ENCODE measurements at regions not wholly inside any gene's neighbourhood (a gene's known extent, or its start where the extent isn't known, plus 50 kb on each side); places are given as distances from the start of the nearest gene placed in this dataset.

DNA sequence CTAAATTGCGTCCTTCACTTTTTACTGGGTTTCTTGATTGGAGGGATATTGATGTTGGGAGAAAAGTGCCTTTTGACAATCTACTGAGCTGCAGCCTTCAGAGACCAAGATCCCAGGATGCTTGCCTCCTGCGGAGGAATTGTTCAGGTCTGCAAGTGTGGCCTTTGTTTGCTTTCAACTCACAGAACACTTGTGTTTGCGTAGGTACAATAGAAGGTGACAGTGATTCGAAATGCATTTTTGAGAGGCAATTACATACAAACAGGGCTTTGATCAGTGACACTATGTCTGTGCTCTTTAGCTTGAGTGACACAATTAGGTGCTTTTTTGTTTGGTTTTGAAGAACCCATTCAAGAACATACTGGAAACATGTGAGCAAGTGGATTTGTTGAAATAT, 600.6 kb downstream of the QKI start:
- TF ChIP-seq FOXP2 (optimal IDR thresholded peaks at IDR 0.05; ENCODE audit: borderline replicate concordance, extremely low read depth, extremely low read length, insufficient read depth) = no peak
- no peak for TF ChIP-seq REST (IDR thresholded peaks at IDR 0.05; ENCODE audit: insufficient read depth in 1 of 2, low read depth in 2 of 2, low read length in 2 of 2)

GRCh38 chr6:164014346-164015087, 600.0 kb downstream of the QKI start:
- TF ChIP-seq SIN3A (IDR thresholded peaks at IDR 0.05; ENCODE audit: borderline replicate concordance, insufficient read depth, low read length) = no peak
- TF ChIP-seq REST (IDR thresholded peaks at IDR 0.05; ENCODE audit: insufficient read depth in 1 of 2, low read depth in 2 of 2, low read length in 2 of 2) = no peak
- TF ChIP-seq POLR2AphosphoS5 (IDR thresholded peaks at IDR 0.05; ENCODE audit: low read depth, low read length) = no peak
- TF ChIP-seq FOXP2 (optimal IDR thresholded peaks at IDR 0.05; ENCODE audit: borderline replicate concordance, extremely low read depth, extremely low read length, insufficient read depth) = no peak
- no peak for TF ChIP-seq TAF1 (IDR thresholded peaks at IDR 0.05; ENCODE audit: borderline replicate concordance, insufficient read depth, low read length)

GRCh38 chr6:164013480-164014208, 599.1 kb downstream of the QKI start:
- TF ChIP-seq REST (IDR thresholded peaks at IDR 0.05; ENCODE audit: insufficient read depth in 1 of 2, low read depth in 2 of 2, low read length in 2 of 2) = no peak

DNA sequence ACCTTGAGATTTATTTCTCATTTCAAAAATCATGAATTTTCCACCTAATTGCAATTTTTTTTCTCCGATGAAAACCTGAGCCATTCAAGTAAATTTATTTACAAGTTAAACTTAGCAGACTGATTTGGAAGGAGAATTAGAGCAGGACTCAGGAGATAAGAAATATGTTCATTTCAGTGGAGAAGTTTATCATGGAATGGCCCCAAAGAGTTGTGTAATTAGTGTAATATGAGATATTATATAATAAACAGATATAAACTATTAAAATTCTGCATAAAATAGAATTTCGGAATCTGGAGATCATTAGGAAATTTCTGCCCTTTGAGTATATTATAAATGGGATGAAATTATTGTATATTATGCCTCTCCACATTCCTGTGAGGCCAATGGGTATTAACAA, 596.8 kb downstream of the QKI start:
- TF ChIP-seq SIN3A (IDR thresholded peaks at IDR 0.05; ENCODE audit: borderline replicate concordance, insufficient read depth, low read length) = no peak
- TF ChIP-seq FOXP2 (optimal IDR thresholded peaks at IDR 0.05; ENCODE audit: borderline replicate concordance, extremely low read depth, extremely low read length, insufficient read depth) = no peak
- no peak for TF ChIP-seq TAF1 (IDR thresholded peaks at IDR 0.05; ENCODE audit: borderline replicate concordance, insufficient read depth, low read length)
- TF ChIP-seq POLR2AphosphoS5 (IDR thresholded peaks at IDR 0.05; ENCODE audit: low read depth, low read length) = no peak
- no peak for TF ChIP-seq REST (IDR thresholded peaks at IDR 0.05; ENCODE audit: insufficient read depth in 1 of 2, low read depth in 2 of 2, low read length in 2 of 2)
